Ascending aorta (tissue), 2 donors: ENCODE measurements at regions not wholly inside any gene's neighbourhood (a gene's known extent, or its start where the extent isn't known, plus 50 kb on each side); places are given as distances from the start of the nearest gene placed in this dataset.

Experiments
- DNase-seq, 2 donors: peaks; one replicate each; pipeline ENCODE4 v3.0.0-alpha.2; 2019; ENCODE audit warnings: low spot score in 2 of 2
- H3K27ac ChIP-seq, 2 donors: fragments of 200-600 bp; sonication (generic); one replicate each; pipeline ENCODE4 v1.5.1; 2016 to 2017; ENCODE audit warnings: mild to moderate bottlenecking in 1 of 2
- H3K27me3 ChIP-seq: fragments of 200-600 bp; sonication (generic); one replicate; pipeline ENCODE4 v1.5.1; 2017
- H3K36me3 ChIP-seq, 2 donors: fragments of 200-600 bp; sonication (generic); one replicate each; pipeline ENCODE4 v1.5.1; 2016
- H3K4me1 ChIP-seq, 2 donors: fragments of 200-600 bp; sonication (generic); one replicate each; pipeline ENCODE4 v1.5.1; 2016 to 2017; ENCODE audit warnings: mild to moderate bottlenecking in 1 of 2
- H3K4me3 ChIP-seq, 2 donors: fragments of 200-600 bp; sonication (generic); one replicate each; pipeline ENCODE4 v1.5.1; 2016 to 2017; ENCODE audit warnings: mild to moderate bottlenecking in 1 of 2
- H3K9me3 ChIP-seq, 2 donors: fragments of 200-600 bp; sonication (generic); one replicate each; pipeline ENCODE4 v1.5.1; 2016
- CTCF ChIP-seq, 3 experiments: fragments of 200-600 bp in 2 of 3; fragments of 450-650 bp in 1 of 3; sonication (generic) in 2 of 3; IDR thresholded peaks; one replicate each; pipeline ENCODE4 v1.5.1; 2016 to 2019; ENCODE audit warnings: antibody characterized with exemption in 3 of 3, mild to moderate bottlenecking in 1 of 3, moderate library complexity in 1 of 3
- intact Hi-C: fragments of 100-400 bp; cut with DNase I; formaldehyde crosslinking; loops from one replicate; pipeline ENCODE4 v1.15.1; 2023

GRCh38 chr11:70925238-70925637, 327.1 kb downstream of the SHANK2 start:
- intact Hi-C loops: no loop called here
- Histone ChIP-seq H3K4me1 (no peaks in the 10 kb centered on the region), H3K9me3 (peaks cover 4 to 20% of the 10 kb centered on the region in 2 donors), H3K27me3 (no peaks in the 10 kb centered on the region), H3K36me3 (no peaks in the 10 kb centered on the region), H3K27ac (no peak overlapping the region), H3K4me3 (no peak overlapping the region)
- no peak for TF ChIP-seq CTCF (IDR thresholded peaks at IDR 0.05)
- DNase-seq: no peak

GRCh38 chr11:70926543-70927201, 325.7 kb downstream of the SHANK2 start:
- Histone ChIP-seq H3K27ac (no peak overlapping the region), H3K36me3 (no peaks in the 10 kb centered on the region), H3K27me3 (no peaks in the 10 kb centered on the region), H3K9me3 (peaks cover 0 to 8% of the 10 kb centered on the region in 2 donors), H3K4me1 (no peaks in the 10 kb centered on the region), H3K4me3 (no peak overlapping the region)
- intact Hi-C loops: no loop called here
- no peak for DNase-seq
- TF ChIP-seq CTCF (IDR thresholded peaks at IDR 0.05): no peak

GRCh38 chr11:70928854-70929598, 323.4 kb downstream of the SHANK2 start:
- no peak for TF ChIP-seq CTCF (IDR thresholded peaks at IDR 0.05)
- no peak for DNase-seq

GRCh38 chr11:70930215-70930614, 322.2 kb downstream of the SHANK2 start:
- Histone ChIP-seq H3K36me3 (no peaks in the 10 kb centered on the region), H3K4me3 (no peak overlapping the region), H3K27me3 (no peaks in the 10 kb centered on the region), H3K4me1 (no peaks in the 10 kb centered on the region), H3K27ac (no peak overlapping the region), H3K9me3 (peaks cover 0 to 4% of the 10 kb centered on the region in 2 donors)
- no peak for DNase-seq
- intact Hi-C loops: loop anchor here (5.0 kb wide), 1 partner anchor 217 kb away; no protein-coding TSS in a partner anchor
- TF ChIP-seq CTCF (IDR thresholded peaks at IDR 0.05): no peak

More at GRCh38 chr11:70928854-70929598, 323.4 kb downstream of the SHANK2 start:
- Histone ChIP-seq H3K4me1 (no peaks in the 10 kb centered on the region), H3K27ac (no peak overlapping the region), H3K36me3 (no peaks in the 10 kb centered on the region), H3K4me3 (no peak overlapping the region), H3K9me3 (peaks cover 0 to 4% of the 10 kb centered on the region in 2 donors), H3K27me3 (no peaks in the 10 kb centered on the region)
- intact Hi-C loops: no loop called here

GRCh38 chr11:70931430-70931829, 320.9 kb downstream of the SHANK2 start:
- intact Hi-C loops: loop anchor here (5.0 kb wide), 1 partner anchor 216 kb away; no protein-coding TSS in a partner anchor
- H3K36me3 ChIP-seq: no peaks in the 10 kb centered on the region
- TF ChIP-seq CTCF (IDR thresholded peaks at IDR 0.05): no peak
- H3K27ac ChIP-seq: no peak overlapping the region
- no peak overlapping the region for H3K4me3 ChIP-seq
- no peaks in the 10 kb centered on the region for H3K4me1 ChIP-seq
- no peaks in the 10 kb centered on the region for H3K27me3 ChIP-seq
- no peak for DNase-seq
- H3K9me3 ChIP-seq: peaks cover 0 to 4% of the 10 kb centered on the region in 2 donors
